ENCODE measurements at regions not wholly inside any gene's neighbourhood (a gene's known extent, or its start where the extent isn't known, plus 50 kb on each side); places are given as distances from the start of the nearest gene placed in this dataset.

- no peak overlapping the region for H2AK5ac ChIP-seq (ENCODE audit: insufficient read length, low read length)
- no peak for DNase-seq
- no peak overlapping the region for H4K91ac ChIP-seq (ENCODE audit: insufficient read length, low read depth, low read length)
- Mint-ChIP-seq H3K27me3 (ENCODE audit: low read depth) (no peaks in the 10 kb centered on the region), H3K4me1 (peaks cover 7 to 14% of the 10 kb centered on the region in 2 experiments), H3K4me3 (no peak overlapping the region), H3K36me3 (ENCODE audit: insufficient read depth in 1 of 3, low read depth in 3 of 3) (no peaks in the 10 kb centered on the region), H3K9me3 (no peaks in the 10 kb centered on the region), H3K27ac (no peak overlapping the region)
- H3K27ac ChIP-seq (ENCODE audit: insufficient read length, low read depth, low read length) = no peak overlapping the region
- H3K4me2 ChIP-seq (ENCODE audit: insufficient read depth, insufficient read length, low read length) = no peak overlapping the region
- no peak overlapping the region for H3K56ac ChIP-seq (ENCODE audit: insufficient read length, low read depth, low read length)
- H3K23ac ChIP-seq (ENCODE audit: insufficient read length, low read depth, low read length) = no peak overlapping the region
- no peaks in the 10 kb centered on the region for H3K79me1 ChIP-seq (ENCODE audit: insufficient read depth, low read depth, low read length, poor library complexity, severe bottlenecking)
- no peak overlapping the region for H2BK5ac ChIP-seq (ENCODE audit: insufficient read length, low read length)
- no peak overlapping the region for H2BK12ac ChIP-seq (ENCODE audit: insufficient read length, low read depth, low read length)
- H4K8ac ChIP-seq (replicated peaks; ENCODE audit: insufficient read length, low read depth, low read length) = no peak overlapping the region
- no peaks in the 10 kb centered on the region for H3K9me3 ChIP-seq (ENCODE audit: control insufficient read depth, low read depth, low read length)
- no peak overlapping the region for H2AFZ ChIP-seq (ENCODE audit: low read length)
- H3K4ac ChIP-seq (ENCODE audit: low read depth, low read length) = no peak overlapping the region
- H2BK20ac ChIP-seq (ENCODE audit: low read depth, low read length, poor library complexity, severe bottlenecking) = no peak overlapping the region
- H3K27me3 ChIP-seq (ENCODE audit: insufficient read depth, low read length) = no peaks in the 10 kb centered on the region
- no peaks in the 10 kb centered on the region for H4K20me1 ChIP-seq (ENCODE audit: control insufficient read depth, insufficient read depth, insufficient read length)
- no peak overlapping the region for H3K14ac ChIP-seq (ENCODE audit: insufficient read depth, low read length)
- no peak overlapping the region for H3K9ac ChIP-seq (ENCODE audit: extremely low read depth, insufficient read length, low read length)
- no CpG with 5 or more reads among the region's 6 CpGs for WGBS (ENCODE audit: extremely low coverage, insufficient read length, low lambda C conversion rate)
- peaks cover 6% of the 10 kb centered on the region; the same call in 1 of the 2 replicates for H3K4me1 ChIP-seq (ENCODE audit: insufficient read depth, low read length)
- no peak for TF ChIP-seq CTCF (conservative IDR thresholded peaks at IDR 0.05)
- no peak overlapping the region for H3K18ac ChIP-seq (ENCODE audit: insufficient read length, low read depth, low read length)
- H3K79me2 ChIP-seq (ENCODE audit: insufficient read depth, low read length) = no peaks in the 10 kb centered on the region
- no peak overlapping the region for H4K5ac ChIP-seq (ENCODE audit: insufficient read length, low read depth, low read length)
- no peak overlapping the region for H2BK15ac ChIP-seq (ENCODE audit: low read depth, low read length)
- H3T11ph ChIP-seq (ENCODE audit: low read length) = no peak overlapping the region
- no peak overlapping the region for H2BK120ac ChIP-seq (ENCODE audit: low read depth, low read length, poor library complexity, severe bottlenecking)
- H3K23me2 ChIP-seq (ENCODE audit: insufficient read length, low read depth, low read length, poor library complexity, severe bottlenecking) = no peaks in the 10 kb centered on the region
These were observed 92.8 kb upstream of the ETV6 start for GRCh38 chr12:11556682-11557081.
